ENCODE measurements at regions not wholly inside any gene's neighbourhood (a gene's known extent, or its start where the extent isn't known, plus 50 kb on each side); places are given as distances from the start of the nearest gene placed in this dataset.

DNA sequence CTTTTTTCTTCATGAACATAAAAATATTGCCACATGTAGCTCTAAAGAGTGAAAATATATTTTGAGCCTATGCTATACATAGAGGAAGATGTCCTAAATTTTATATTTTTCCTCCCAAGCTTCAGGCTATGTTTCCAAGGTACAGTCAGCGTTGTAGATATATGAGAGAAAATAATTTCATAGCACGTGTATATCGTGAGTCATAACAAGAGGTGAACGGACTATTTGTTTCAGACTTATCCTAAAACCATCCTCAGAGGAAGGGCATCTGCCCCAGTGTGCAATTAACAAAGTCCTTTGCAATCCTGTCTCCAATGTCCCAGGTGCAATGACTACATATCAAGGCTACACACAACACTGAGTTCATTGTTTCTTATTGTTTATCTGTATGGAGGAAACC is 177.3 kb upstream of the ARRDC4 start:
- no peak for DNase-seq (ENCODE audit: low read depth, low spot score)

DNA sequence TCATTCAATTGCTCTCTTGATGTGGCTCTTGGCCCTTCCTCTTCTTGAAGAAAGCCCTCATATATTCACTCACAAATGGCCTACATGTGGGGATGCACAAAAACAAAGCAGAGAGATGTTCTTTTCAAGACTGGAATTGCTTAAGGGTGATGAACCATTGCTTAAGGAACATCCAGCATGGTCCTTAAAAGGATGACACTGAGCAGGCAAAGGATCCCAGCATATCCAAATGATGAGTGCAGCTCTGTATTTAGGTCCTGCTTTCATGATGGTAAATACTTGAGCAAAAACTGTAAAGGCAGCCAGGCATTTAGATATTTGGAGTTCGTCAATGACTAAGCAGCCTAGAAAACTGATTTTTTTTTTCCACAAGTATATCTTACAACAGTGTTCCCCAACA is 173.8 kb upstream of the ARRDC4 start:
- no peak for DNase-seq (ENCODE audit: low read depth, low spot score)

DNA sequence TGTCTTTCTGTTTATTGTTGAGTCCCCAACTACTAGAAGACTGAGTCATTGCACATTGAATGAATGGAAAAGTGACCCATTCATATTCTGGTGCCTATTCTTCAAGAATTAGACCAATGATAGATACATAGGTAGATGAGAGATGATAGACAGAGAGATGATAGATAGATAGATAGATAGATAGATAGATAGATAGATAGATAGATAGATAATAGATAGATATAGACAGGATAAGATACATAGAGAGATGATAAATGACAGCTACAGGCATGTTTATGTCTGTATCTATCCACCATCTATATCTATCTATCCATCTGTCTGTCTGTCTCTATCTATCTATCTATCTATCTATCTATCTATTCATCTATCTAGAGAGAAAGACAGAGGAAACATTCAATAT is 170.3 kb upstream of the ARRDC4 start:
- DNase-seq (ENCODE audit: low read depth, low spot score), result no peak

DNA sequence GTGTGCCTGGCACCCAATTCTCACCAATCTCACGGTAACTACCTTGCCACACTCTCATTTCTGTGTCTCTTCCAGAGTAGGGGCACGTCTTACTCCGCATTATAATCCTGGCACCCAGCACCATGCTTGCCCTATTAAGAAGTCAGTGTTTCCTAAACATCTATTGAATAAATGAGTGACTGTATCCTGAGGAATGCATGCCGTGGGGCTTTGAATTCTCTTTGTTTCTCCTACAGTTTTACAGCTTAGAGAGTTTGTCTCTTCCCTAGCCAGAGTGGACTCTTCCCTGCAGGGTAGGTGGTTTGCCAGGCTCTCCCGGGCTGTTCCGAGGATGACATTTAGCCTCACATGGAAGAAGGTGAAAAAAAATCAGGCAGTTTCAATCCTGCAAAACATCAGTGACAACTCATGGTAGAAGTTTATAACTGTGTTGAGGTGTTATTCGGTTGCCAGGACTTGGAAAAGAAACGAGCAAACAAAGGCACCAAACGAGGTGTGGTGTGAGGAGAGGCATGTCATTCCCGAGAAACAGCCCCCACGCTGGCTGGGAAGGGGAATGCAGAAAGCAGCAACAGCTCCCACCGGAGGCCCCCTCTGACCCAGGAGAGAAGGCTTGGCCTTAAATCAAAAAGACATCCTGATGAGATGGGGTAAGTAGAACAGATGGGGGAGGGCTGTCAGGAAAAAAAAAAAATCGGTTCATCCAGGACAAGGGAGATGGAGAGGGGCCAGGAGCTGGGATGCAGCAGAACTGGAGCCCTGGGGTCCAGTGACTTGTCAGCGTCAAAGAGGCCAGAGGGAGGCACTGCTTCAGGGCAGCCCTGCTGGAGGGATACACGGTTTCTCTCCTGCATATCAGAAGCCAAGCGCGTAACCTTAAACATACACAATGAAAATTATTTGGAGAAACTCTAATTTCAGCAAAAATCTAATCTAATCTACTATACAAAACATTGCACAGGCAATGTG is 168.4 kb upstream of the ARRDC4 start:
- DNase-seq (ENCODE audit: low read depth, low spot score), result no peak

DNA sequence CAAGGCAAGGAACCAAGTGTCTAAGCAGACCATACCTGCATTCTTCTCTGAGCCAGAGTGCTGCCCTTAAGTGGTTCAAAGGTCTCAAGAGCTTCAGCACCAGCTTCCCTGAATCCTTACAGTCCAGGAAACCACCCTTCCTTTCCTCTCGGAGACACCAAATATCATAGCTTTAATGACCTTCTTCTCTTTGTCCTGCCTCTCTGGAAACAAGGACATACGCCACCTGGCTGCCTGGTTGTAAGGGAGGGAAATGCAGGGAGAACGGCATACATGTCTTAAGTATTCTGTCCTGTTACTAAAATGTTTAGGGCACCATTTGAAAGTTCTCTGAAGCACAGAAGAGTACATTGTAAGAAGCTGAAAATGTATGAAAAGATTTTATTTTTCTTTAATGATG is 155.6 kb upstream of the ARRDC4 start:
- DNase-seq (ENCODE audit: low read depth, low spot score), result no peak

DNA sequence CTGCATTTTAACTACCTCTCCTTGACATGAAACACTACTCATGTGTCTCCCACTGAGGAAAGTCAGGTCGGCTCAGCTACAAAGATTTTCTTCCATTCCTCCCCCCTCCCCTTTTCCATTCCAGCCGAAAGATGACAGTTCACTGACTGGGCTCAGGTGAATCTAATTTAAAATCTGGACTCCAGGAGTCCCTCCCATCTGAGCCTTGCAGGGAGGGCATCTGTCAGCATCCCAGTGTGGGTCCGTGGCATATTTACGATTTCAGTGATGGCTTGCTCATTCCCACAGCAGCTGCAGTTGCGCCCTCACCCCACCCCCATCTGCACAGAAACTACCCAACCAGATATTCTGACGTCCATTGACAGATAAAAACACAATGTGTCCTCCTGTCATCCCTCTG is 153.7 kb upstream of the ARRDC4 start:
- no peak for DNase-seq (ENCODE audit: low read depth, low spot score)

DNA sequence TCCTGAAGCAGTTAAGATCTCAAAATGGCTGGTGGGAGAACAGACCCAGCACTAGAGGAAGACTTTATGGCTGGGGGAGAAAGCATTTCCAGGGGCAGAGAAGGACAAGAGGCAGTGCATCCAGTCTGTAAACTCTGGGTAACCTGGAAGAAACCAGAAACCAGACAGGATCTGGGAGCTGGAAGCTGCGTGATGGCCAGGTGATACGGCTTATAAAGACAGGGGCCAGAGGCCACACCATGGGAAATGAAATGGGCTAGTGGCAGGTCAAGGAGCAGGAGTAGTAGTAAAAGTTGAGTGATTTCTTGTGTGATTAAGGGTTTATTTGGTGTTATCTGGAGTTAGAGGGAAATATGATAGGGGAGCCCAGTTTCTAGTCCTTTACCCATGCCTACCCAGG is 144.7 kb upstream of the ARRDC4 start:
- DNase-seq (ENCODE audit: low read depth, low spot score), result no peak

DNA sequence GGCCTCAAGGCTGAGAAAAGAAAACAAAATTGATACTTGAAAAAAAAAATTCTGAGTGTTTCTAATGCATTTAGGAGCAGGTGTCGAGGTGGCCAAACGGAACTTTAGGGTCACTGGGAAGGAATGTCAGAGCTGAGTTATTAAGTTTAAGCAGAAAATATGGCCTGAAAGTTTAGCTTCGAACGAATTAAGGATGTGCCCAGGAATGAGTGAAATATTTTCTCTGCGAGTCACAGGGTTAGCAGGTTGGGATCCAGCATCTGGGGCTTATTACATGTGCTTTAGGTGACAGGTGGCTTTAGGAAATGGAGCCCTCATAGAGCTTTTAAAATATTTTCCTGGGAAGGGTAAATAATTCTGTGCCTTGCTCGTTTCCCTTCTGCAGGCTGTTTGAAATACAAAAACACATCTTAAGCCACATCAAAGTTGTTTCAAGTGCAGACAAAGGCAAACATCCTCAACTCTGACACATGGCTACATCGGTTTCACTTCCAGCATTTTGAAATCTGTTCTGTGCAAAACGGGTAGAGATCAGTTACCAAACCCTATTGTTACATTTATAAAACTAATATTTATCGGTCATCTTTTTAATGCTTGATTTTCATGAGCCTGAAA is 143.1 kb upstream of the ARRDC4 start:
- DNase-seq (ENCODE audit: low read depth, low spot score), result no peak

DNA sequence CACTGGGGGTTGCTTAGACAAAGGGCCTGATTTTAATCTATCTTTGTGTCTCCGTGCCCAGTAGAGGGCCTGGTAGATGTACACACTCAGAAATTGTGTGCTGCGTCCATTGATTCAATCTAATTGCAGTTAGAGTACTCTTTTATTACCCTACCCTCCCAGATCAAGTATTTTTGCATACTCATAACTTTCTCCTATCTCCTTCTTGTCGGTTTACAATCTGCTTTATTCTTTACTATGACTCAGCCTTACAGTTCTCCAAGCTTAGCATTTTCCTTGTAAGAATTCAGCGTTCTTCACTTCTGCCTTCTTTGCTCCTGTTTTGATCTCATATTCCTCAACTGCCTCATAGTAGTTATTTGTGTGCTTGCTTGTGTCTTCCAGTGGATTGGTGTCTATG is 124.5 kb upstream of the ARRDC4 start:
- DNase-seq (ENCODE audit: low read depth, low spot score), result no peak

DNA sequence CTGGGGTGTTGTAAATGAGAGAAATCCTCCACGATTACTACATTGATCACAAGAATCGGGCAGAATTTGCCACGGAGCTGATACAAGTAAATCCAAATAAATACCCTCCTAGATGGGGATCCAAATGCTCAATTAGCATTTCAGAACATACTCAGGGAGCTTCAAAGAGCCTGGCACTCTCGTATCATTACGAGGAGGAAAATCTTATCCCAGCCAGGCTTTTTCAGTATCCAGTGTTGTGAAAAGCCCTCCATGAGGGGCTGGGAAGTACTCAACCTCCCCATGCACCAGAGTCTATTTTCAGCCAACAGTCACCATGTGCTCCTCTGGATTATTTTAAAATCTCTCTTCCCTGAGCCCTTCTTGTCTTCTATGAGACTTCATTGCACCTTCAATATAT is 122.6 kb upstream of the ARRDC4 start:
- DNase-seq (ENCODE audit: low read depth, low spot score), result no peak

DNA sequence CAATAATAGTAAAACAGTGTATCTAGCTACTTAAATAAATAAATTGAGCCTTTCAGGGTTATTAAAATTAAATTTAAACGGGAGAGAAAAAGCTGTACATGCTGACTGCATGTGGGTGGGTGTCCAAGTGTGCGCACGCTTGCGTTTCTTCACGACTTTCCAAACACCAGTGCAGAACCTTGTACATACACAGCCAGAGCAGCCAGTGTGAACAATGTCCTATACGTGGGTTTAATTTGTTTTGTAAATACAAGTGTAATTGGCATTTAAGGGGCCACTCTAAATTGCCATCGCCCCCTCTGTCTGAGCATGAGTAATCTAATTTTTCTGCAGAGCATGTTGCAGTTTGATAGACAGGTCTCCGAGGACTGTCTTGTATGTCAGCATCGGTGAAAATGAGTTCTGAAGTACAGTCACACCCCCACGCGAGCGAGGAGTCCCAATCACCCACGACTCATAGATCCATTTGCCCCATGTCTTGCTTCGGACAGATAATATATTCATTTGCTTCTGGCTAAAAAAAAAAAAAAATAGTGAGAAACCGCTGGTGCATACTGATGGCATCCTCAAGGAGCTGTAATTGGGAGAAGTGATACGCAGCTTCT is 121.8 kb upstream of the ARRDC4 start:
- no peak for DNase-seq (ENCODE audit: low read depth, low spot score)

DNA sequence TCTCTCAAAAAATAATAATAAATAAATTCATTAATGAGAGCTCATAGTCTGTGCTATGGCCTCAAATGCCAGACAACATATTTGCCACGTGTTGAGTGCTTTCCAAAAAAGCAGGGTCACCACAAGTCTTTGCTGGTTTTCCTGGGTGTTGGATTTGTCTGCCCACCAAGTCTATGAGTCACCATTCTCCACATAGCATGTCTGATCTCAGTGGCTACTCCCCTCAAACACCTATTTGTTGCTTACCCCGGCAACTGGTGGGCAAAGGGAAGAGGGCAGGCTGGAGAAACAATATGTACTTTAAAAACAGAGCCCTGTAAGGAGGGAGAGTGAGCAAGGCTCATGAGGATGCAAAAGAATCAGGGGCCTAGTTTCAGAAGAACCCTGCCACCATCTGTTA is 120.0 kb upstream of the ARRDC4 start:
- no peak for DNase-seq (ENCODE audit: low read depth, low spot score)

DNA sequence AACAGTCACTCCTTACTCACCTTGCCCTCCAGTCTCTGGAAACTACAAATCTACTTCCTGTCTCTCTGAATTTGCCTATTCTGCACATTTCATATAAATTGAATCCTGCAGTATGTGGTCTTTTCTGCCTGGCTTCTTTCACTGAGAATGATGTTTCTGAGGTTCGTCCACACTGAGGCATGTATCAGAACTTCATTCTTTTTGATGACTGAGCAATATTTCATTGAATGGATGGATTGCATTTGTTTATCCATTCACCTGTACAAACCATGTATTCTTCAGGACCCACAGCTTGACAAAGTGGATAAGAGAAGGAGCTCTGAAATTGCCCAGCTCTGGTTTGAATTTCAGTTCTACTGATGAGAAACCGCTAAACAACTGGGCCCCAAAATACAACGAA is 118.9 kb upstream of the ARRDC4 start:
- no peak for DNase-seq (ENCODE audit: low read depth, low spot score)

DNA sequence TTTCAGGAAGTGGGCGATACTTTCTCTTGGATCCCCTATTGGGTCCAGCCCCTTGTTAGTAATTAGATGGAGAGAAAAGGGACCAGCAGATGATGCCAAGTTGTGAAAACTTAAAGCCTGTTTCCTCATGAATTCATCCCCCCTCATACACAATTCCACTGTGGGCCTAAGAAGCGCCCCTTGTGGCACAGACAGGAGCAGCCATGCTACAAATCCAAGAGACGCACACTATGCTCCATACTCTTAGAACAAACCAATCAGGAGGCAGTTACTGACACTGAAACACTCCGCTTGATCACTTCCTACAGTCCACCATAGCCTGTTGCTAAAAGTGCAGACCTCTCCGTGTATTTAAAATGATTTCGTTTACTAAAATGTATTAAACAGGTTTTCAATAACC is 111.3 kb upstream of the ARRDC4 start:
- DNase-seq (ENCODE audit: low read depth, low spot score), result no peak

DNA sequence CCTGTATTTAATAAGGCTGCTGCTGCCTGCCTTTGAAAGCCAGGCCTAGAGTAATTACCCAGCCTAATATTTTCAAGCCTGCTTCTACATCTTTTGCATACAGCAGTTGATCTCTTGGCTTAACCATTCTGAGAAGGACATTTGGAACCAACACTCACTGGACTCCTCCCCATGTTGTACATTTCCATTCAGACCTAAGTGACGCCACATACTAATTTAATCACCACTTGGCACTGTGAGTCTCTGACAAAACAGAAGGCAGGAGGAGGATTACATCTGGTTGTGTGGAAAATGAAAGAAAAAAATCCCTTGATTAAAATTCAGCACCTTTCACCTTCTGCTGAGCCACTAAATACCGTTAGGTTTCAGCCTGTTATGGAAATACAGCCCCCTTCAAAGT is 102.2 kb upstream of the ARRDC4 start:
- DNase-seq (ENCODE audit: low read depth, low spot score), result no peak

DNA sequence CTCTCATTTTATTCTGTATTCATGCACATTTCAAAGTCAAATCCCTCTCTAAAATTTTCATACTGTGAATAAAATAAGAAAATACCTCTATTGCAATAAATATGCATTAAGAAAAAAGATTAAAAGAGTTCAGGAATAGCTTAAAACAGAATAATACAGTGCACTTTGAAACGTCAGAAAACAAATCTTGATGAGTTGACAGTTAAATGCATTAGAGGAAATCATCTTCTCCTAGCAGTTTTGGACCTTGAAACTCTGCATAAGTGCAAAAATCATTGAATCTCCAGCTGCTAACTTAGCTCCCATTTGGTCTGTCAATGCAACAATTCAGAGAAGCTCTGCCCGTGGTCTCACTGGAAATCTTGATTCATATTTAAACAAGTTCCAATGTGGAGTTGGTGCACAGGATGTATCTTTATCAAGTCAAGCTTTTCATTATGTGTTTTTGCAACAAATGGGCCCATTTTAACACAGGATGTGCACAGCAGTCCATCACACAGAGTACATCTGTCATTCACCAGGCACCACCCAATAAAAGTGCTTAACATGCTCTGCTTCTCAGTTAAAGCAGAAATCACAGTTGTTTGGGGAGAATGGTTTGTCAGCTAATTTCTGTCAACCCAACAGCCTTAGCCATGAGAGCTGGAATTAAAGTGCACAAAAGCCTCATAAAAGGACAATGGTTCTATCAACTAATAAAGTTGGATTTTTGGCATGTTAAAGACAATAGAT is 98.8 kb upstream of the ARRDC4 start:
- DNase-seq (ENCODE audit: low read depth, low spot score), result no peak

DNA sequence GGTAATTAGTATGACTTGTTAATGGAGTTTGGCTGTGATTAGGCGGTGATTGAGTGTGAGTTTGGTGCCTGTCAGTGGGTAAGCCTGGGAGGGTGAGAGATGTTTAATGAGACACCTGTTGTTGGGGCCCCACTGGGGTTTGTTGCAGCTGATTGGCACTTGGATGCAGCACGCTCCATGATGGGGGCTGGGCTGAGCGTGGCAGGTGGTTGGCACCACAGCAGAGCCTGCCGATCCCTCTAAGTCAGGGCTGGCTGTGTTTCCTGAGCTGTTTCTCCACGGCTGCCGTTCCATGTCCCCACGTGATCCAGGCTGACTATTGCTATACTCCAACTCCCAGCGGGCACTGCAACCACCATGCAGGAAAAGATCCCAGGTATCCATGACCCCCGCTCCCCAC is 93.5 kb upstream of the ARRDC4 start:
- no peak for DNase-seq (ENCODE audit: low read depth, low spot score)

DNA sequence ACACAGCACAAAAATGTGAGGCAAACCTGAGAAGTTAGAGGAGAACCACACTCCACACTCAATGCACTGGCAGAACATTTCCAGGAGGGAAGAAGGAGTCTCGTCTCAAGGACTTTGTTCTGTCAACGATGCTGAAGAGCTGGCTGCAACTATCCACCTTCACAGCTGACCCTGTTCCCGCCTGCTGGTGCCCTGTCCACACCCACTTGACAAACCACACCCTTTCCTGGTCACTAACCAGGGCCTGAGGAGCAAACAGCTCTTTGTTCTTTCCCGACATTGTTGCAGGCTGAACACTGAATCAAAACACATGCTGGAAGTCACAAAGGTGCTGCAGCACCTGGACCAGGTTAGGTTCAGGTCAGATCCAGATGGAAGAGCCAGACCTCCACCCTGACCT is 92.6 kb upstream of the ARRDC4 start:
- DNase-seq (ENCODE audit: low read depth, low spot score), result no peak

DNA sequence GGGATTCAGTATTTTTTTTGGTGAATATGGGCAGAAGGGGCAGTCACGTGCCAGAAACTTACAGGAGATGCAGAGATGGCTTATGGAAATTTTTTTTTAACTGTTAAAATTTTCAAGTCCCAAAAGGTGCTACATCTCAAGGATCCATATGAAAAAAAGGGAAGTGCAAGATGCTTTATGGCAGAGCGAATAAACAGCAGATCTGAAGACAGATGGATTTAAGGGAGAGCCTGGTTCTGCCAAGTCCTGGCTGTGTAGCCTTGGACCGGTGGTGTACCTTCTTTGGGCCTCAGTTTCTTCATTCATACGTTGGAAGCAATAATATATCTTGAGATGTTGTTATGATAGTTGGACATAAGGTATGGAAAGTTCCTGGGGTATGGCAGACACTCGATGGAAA is 91.5 kb upstream of the ARRDC4 start:
- no peak for DNase-seq (ENCODE audit: low read depth, low spot score)

DNA sequence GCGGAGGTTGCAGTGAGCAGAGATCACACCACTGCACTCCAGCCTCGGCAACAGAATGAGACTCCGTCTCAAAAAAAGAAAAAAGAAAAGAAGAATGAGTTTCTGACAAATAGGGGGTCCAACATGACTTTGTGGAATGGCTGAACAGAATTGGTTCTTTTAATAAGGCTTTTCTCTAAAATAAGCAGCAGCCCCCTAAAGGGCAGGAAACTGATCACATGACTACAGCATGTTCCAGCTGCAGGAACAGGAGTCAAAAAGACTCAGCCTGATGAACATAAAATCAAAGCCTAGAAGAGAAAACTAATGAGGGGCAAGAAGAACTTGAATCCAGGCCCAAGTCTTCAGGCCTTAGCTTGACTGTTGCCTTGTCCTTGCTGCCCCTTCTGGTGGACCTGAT is 89.7 kb upstream of the ARRDC4 start:
- no peak for DNase-seq (ENCODE audit: low read depth, low spot score)

DNA sequence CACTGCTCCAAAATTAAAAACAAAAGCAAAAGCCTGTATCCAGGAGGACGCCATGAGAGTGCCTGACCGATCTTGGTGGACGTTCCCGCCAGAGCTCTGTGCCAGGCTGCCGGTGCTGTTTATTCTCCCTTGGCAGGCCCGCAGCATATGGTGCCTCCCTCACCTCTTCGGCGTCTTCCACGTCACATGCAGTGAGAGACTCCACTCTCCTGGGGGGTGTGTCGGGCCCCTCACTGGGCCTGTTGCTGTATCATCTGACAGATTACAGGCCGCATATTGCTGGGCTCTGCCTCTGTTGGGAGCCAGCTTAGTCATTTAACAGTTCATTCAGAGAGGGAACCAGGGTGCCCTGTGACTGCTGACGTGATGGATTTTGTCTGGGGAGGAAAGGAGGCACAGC is 86.4 kb upstream of the ARRDC4 start:
- no peak for DNase-seq (ENCODE audit: low read depth, low spot score)

DNA sequence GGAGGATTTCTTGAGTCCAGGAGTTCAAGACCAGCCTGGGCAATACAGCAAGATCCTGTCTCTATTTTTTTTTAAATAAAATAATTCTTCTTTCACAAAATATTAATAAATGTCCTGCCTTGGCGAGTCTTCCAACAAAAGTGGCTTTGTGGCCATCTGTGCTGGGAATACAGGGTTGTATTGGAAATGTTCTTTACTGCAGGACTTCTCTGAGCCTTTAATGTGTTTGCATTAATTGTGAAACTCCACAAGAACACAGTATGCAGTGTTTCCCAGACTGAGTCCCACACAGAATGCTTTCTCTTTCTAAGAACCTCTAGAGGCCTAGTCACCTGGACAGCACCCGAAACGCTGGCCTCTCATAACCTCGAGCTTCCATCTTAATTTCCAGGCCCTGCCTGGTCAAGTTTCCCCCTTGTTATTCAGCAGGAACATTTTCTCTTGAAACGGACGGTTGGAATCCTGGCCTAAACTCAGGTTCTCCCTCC is 85.4 kb upstream of the ARRDC4 start:
- no peak for DNase-seq (ENCODE audit: low read depth, low spot score)
